ENCODE measurements at regions not wholly inside any gene's neighbourhood (a gene's known extent, or its start where the extent isn't known, plus 50 kb on each side); places are given as distances from the start of the nearest gene placed in this dataset.

DNA sequence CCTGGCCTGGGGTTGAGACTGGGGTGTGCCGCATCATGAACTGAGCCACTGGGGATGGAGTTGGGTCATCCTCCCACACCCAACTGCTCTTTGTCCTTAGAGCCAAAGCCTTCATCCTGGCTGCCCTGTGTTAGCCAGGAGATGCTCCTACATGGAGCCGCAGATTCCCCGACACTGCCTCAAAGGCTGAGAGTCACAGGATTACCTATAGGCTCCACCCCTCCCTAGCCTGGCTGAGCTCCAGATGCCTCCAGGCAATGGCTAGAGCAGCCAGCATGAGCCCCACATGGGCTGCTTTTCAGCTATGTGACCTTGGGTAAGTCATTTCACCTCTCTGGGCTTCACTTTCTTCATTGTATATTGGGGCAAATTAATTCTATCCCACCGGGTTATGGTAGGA lies 119.9 kb upstream of the POU3F1 start:
- TF ChIP-seq, protein P1, sequence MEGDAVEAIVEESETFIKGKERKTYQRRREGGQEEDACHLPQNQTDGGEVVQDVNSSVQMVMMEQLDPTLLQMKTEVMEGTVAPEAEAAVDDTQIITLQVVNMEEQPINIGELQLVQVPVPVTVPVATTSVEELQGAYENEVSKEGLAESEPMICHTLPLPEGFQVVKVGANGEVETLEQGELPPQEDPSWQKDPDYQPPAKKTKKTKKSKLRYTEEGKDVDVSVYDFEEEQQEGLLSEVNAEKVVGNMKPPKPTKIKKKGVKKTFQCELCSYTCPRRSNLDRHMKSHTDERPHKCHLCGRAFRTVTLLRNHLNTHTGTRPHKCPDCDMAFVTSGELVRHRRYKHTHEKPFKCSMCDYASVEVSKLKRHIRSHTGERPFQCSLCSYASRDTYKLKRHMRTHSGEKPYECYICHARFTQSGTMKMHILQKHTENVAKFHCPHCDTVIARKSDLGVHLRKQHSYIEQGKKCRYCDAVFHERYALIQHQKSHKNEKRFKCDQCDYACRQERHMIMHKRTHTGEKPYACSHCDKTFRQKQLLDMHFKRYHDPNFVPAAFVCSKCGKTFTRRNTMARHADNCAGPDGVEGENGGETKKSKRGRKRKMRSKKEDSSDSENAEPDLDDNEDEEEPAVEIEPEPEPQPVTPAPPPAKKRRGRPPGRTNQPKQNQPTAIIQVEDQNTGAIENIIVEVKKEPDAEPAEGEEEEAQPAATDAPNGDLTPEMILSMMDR (IDR thresholded peaks at IDR 0.05 in 8 of 11, conservative IDR thresholded peaks at IDR 0.05 in 3 of 11) = no peak
- TF ChIP-seq POLR2AphosphoS5 (IDR thresholded peaks at IDR 0.05) = no peak
- TF ChIP-seq POLR2A (IDR thresholded peaks at IDR 0.05) = no peak
- Histone ChIP-seq H3K9me3 (no peaks in the 10 kb centered on the region), H3K27ac (no peak overlapping the region), H3K4me3 (no peak overlapping the region), H3K4me1 (no peaks in the 10 kb centered on the region), H3K36me3 (no peaks in the 10 kb centered on the region), H3K27me3 (replicated peaks in 1 of 7) (peaks cover 0 to 32% (median 0%) of the 10 kb centered on the region in 7 donors)
- no peak for DNase-seq
- intact Hi-C loops (cut with DNase I; ENCODE audit: low total_unique reads) = no loop called here
- 89 to 96% (median 93%) methylated on average over 4 of the region's 4 CpGs for WGBS, 5 donors

DNA sequence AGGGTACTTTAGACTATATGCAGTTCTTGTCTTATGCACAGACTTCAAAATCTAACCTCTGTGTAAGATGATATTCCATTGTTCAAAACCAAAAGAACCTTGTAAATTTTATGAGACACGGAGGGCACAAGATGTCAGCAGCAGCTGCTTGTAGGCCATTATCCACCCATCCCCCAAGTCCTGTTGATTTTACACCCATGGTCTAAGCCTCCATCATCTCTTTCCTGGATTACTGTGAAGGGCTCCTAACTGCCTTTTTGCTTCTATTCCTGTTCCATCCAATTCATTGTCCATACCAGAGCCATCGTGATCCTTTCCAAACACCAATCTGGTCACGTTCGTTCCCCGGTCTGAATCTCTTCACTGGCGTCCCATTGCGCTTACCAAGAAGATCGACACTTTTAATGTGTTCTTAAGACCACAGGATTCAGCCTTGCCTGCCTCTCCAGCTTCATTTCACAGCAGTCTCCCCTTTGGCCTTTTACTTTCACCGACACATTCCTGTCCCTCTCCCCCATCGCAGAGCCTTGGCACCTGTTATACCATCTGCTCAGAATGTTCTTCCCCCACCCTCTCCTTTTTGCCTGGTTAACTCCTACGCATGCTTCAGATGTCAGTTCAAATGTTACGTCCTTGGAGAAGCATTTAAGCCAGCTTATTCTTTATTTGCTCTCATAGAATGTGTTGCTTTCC lies 107.3 kb upstream of the POU3F1 start:
- TF ChIP-seq POLR2AphosphoS5 (IDR thresholded peaks at IDR 0.05) = no peak
- no peak for TF ChIP-seq POLR2A (IDR thresholded peaks at IDR 0.05)
- TF ChIP-seq, protein P1 (IDR thresholded peaks at IDR 0.05 in 8 of 11, conservative IDR thresholded peaks at IDR 0.05 in 3 of 11) = no peak
- no peaks in the 10 kb centered on the region for H3K4me1 ChIP-seq
- intact Hi-C loops (cut with DNase I; ENCODE audit: low total_unique reads) = no loop called here
- no peaks in the 10 kb centered on the region for H3K36me3 ChIP-seq
- no peak overlapping the region for H3K27ac ChIP-seq
- no peak for DNase-seq
- no peak overlapping the region for H3K4me3 ChIP-seq
- peaks cover 0 to 15% (median 4%) of the 10 kb centered on the region in 8 donors for H3K9me3 ChIP-seq
- H3K27me3 ChIP-seq (replicated peaks in 1 of 7) = peaks cover 0 to 14% (median 0%) of the 10 kb centered on the region in 7 donors
- 70 to 84% (median 73%) methylated on average over 12 of the region's 12 CpGs for WGBS, 5 donors

DNA sequence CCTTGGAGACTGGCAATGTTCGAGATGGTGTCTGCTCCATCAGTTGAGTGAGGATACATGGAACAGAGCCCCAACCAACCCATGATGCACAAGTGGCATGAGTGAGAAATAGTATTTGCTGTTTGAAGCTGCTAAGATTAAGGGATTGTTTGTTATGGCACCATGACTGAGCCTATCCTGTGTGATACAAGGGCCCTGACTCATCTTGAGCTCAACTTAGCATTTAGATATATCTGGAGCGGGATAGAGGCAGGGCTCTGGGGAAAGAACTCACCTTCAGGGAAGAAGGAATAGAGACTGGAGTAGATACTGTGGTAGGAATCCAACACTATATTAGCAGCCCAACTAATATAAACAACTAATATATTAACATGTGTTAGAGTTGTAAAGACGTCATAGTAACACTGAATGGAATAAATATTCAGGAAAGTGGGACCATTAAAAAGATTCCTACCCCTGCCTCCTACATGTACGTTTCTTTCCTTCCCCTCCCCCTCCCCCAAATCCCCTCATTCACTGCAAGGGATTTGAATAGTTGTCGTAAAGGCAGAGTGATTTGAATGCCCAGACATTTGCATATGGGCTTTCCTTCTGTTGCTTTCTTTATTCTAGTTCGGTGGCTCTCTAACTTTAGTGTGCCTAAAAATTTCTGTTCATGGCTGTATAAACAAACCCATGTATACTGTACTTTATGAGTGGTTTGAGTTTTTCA lies 106.6 kb upstream of the POU3F1 start:
- no peaks in the 10 kb centered on the region for H3K36me3 ChIP-seq
- peaks cover 0 to 9% (median 0%) of the 10 kb centered on the region in 7 donors for H3K27me3 ChIP-seq (replicated peaks in 1 of 7)
- intact Hi-C loops (cut with DNase I; ENCODE audit: low total_unique reads) = no loop called here
- no peak for TF ChIP-seq POLR2AphosphoS5 (IDR thresholded peaks at IDR 0.05)
- TF ChIP-seq, protein P1 (IDR thresholded peaks at IDR 0.05 in 8 of 11, conservative IDR thresholded peaks at IDR 0.05 in 3 of 11) = no peak
- no peak for TF ChIP-seq POLR2A (IDR thresholded peaks at IDR 0.05)
- peaks cover 0 to 15% (median 4%) of the 10 kb centered on the region in 8 donors for H3K9me3 ChIP-seq
- no peak overlapping the region for H3K4me3 ChIP-seq
- no peaks in the 10 kb centered on the region for H3K4me1 ChIP-seq
- no peak for DNase-seq
- 47 to 56% (median 52%) methylated on average over 6 of the region's 6 CpGs for WGBS, 5 donors
- H3K27ac ChIP-seq = no peak overlapping the region

DNA sequence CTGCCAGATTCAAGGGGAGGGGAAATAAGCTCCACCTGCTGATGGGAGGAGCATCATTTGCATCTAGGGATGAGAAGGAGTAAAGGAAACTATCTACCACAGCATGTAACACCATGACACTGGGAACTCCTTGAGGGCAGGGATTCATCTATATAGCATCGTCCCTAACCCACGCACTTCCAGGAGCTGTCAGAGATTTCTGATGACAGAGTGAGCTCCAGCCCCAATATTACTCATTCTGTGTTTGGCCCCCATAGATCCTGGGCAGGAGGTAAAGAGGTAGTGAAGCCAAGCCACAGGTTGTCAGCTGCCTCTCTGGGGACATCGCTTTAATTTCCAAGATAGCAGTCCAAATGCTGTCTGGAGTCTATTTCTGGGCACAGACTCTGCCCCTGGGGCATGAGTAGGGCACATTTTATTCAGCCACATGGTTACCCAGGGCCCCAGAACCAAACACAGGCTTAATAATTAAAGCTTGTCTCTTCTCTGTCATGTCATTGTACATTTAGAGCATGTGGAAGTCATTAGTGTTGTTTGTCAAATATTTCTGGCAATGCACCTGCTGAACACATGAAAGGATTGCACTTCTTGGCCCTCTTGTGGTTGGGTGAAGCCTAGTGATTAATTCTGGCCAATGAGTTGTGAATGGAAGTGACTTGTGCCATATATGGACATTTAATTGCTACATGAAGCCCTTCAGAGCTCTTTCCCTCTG lies 105.9 kb upstream of the POU3F1 start:
- 72 to 91% (median 85%) methylated on average over 3 of the region's 3 CpGs for WGBS, 5 donors

More for the DNA sequence above, 105.9 kb upstream of the POU3F1 start:
- no peak overlapping the region for H3K27ac ChIP-seq
- peaks cover 0 to 15% (median 4%) of the 10 kb centered on the region in 8 donors for H3K9me3 ChIP-seq
- DNase-seq = no peak
- H3K4me3 ChIP-seq = no peak overlapping the region
- TF ChIP-seq POLR2AphosphoS5 (IDR thresholded peaks at IDR 0.05) (no peak), POLR2A (IDR thresholded peaks at IDR 0.05) (no peak)
- TF ChIP-seq, protein P1 (IDR thresholded peaks at IDR 0.05 in 8 of 11, conservative IDR thresholded peaks at IDR 0.05 in 3 of 11) = peak in 4 of 11 experiments; percentile 6 to 12 (median 8)
- H3K4me1 ChIP-seq = no peaks in the 10 kb centered on the region
- intact Hi-C loops (cut with DNase I; ENCODE audit: low total_unique reads) = no loop called here
- H3K27me3 ChIP-seq (replicated peaks in 1 of 7) = peaks cover 0 to 9% (median 0%) of the 10 kb centered on the region in 7 donors
- H3K36me3 ChIP-seq = no peaks in the 10 kb centered on the region

Measured in spleen (tissue), 11 donors.